ENCODE measurements at regions not wholly inside any gene's neighbourhood (a gene's known extent, or its start where the extent isn't known, plus 50 kb on each side); places are given as distances from the start of the nearest gene placed in this dataset.

- no peak for DNase-seq
These were observed 53.1 kb upstream of the TRIM67 start for GRCh38 chr1:231108516-231109302.

GRCh38 chr1:231107600-231108326 is 54.1 kb upstream of the TRIM67 start:
- DNase-seq = no peak

GRCh38 chr1:231107151-231107550 is 54.7 kb upstream of the TRIM67 start:
- no peak for DNase-seq

GRCh38 chr1:231106347-231106746 is 55.5 kb upstream of the TRIM67 start:
- peak; percentile 1 for DNase-seq

GRCh38 chr1:231104917-231105316 is 56.9 kb upstream of the TRIM67 start:
- no peak for DNase-seq

GRCh38 chr1:231103961-231104360 is 57.9 kb upstream of the TRIM67 start:
- no peak for DNase-seq

GRCh38 chr1:231099996-231100767 is 60.1 kb upstream of the FAM89A start:
- DNase-seq = no peak

GRCh38 chr1:231099311-231099710 is 59.3 kb upstream of the FAM89A start:
- no peak for DNase-seq

- no peak for DNase-seq
These were observed 55.5 kb upstream of the FAM89A start for GRCh38 chr1:231095595-231095994.

GRCh38 chr1:231094421-231094820 is 54.4 kb upstream of the FAM89A start:
- DNase-seq = no peak

GRCh38 chr1:231093156-231093922 is 53.3 kb upstream of the FAM89A start:
- DNase-seq = no peak

- no peak for DNase-seq
These were observed 52.3 kb upstream of the FAM89A start for GRCh38 chr1:231092380-231092779.

GRCh38 chr1:231091831-231092301 is 51.8 kb upstream of the FAM89A start:
- DNase-seq = no peak

GRCh38 chr1:231091415-231091814 is 51.4 kb upstream of the FAM89A start:
- no peak for DNase-seq

Data from NCI-H226 (cell line).